ENCODE measurements at regions not wholly inside any gene's neighbourhood (a gene's known extent, or its start where the extent isn't known, plus 50 kb on each side); places are given as distances from the start of the nearest gene placed in this dataset.

GRCh38 chr6:73898599-73898998, 202.6 kb downstream of the CD109 start:
- no peak for TF ChIP-seq CTCF (IDR thresholded peaks at IDR 0.05 in 8 of 11, conservative IDR thresholded peaks at IDR 0.05 in 3 of 11)
- no peak for TF ChIP-seq POLR2A (IDR thresholded peaks at IDR 0.05)
